Esophagus squamous epithelium (tissue), 5 donors: ENCODE measurements at regions not wholly inside any gene's neighbourhood (a gene's known extent, or its start where the extent isn't known, plus 50 kb on each side); places are given as distances from the start of the nearest gene placed in this dataset.

Experiments
- DNase-seq: peaks from one replicate; lab custom pipeline; 2025; lab: John Stamatoyannopoulos, UW
- H3K27ac ChIP-seq, 4 donors: fragments of 200-600 bp; sonication (generic); one replicate each; pipeline ENCODE4 v1.5.1; 2016 to 2019; ENCODE audit warnings: mild to moderate bottlenecking in 1 of 4
- H3K27me3 ChIP-seq, 4 donors: fragments of 200-600 bp; sonication (generic); 1 replicate in 3 of 4; 2 replicates in 1 of 4; pipeline versions ENCODE4 v1.5.1 to v1.6.0; 2017 to 2021; ENCODE audit warnings: antibody characterized with exemption in 1 of 4
- H3K36me3 ChIP-seq, 3 donors: fragments of 200-600 bp; sonication (generic); one replicate each; pipeline ENCODE4 v1.5.1; 2016 to 2019
- H3K4me1 ChIP-seq, 3 donors: fragments of 200-600 bp; sonication (generic); one replicate each; pipeline ENCODE4 v1.5.1; 2017 to 2019
- H3K4me3 ChIP-seq, 4 donors: fragments of 200-600 bp; sonication (generic); 1 replicate in 3 of 4; 2 replicates in 1 of 4; pipeline ENCODE4 v1.5.1; 2016 to 2019; ENCODE audit warnings: mild to moderate bottlenecking in 2 of 4, moderate library complexity in 1 of 4
- H3K9me3 ChIP-seq, 3 donors: fragments of 200-600 bp; sonication (generic); one replicate each; pipeline ENCODE4 v1.5.1; 2016 to 2019
- POLR2A ChIP-seq, 4 donors: fragments of 450-650 bp; IDR thresholded peaks; one replicate each; pipeline ENCODE4 v1.6.1; 2017; ENCODE audit warnings: antibody characterized with exemption in 4 of 4, mild to moderate bottlenecking in 4 of 4, moderate library complexity in 3 of 4
- WGBS, 2 donors: methylation state at CpG; one replicate each; pipeline ENCODE4 v1.1.5; 2018; 5-methylcytosine and 5-hydroxymethylcytosine counted together
- intact Hi-C: fragments of 100-400 bp; cut with DNase I; formaldehyde crosslinking; loops from one replicate; pipeline ENCODE4 v1.15.0; 2022
- TF ChIP-seq, protein P1 (sequence below), 6 experiments: fragments of 450-650 bp in 4 of 6; fragments of 200-600 bp in 2 of 6; sonication (generic) in 2 of 6; IDR thresholded peaks; one replicate each; pipeline ENCODE4 v1.5.1; 2016 to 2019; ENCODE audit warnings: antibody characterized with exemption in 6 of 6, mild to moderate bottlenecking in 4 of 6, moderate library complexity in 4 of 6
- donor health status: DM: yes; HTN: yes; CAD: no.

DNA sequence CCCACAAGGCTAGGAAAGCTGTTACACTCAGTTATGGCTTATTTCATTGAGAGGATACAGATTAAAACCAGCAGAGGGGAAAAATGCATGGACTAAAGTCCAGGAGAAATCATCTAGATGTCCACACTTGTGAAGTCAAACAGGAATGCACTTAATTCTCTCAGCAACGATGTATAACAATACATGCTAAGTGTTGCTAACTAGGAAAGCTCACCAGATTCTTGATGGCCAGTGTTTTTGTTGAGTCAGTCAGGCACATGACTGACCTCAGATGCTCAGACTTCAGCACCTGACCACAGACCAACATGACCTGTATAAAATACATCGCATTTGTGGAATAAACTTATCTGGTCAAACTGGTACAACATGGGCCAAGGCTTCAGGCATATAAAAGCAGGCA is 470.2 kb upstream of the PRR20A start:
- no peaks in the 10 kb centered on the region for H3K27me3 ChIP-seq
- no peak for DNase-seq
- H3K36me3 ChIP-seq = no peaks in the 10 kb centered on the region
- intact Hi-C loops = no loop called here
- WGBS, 2 donors = 75 to 76% methylated on average over 2 of the region's 2 CpGs
- TF ChIP-seq, protein P1, sequence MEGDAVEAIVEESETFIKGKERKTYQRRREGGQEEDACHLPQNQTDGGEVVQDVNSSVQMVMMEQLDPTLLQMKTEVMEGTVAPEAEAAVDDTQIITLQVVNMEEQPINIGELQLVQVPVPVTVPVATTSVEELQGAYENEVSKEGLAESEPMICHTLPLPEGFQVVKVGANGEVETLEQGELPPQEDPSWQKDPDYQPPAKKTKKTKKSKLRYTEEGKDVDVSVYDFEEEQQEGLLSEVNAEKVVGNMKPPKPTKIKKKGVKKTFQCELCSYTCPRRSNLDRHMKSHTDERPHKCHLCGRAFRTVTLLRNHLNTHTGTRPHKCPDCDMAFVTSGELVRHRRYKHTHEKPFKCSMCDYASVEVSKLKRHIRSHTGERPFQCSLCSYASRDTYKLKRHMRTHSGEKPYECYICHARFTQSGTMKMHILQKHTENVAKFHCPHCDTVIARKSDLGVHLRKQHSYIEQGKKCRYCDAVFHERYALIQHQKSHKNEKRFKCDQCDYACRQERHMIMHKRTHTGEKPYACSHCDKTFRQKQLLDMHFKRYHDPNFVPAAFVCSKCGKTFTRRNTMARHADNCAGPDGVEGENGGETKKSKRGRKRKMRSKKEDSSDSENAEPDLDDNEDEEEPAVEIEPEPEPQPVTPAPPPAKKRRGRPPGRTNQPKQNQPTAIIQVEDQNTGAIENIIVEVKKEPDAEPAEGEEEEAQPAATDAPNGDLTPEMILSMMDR (IDR thresholded peaks at IDR 0.05) = no peak
- no peak for TF ChIP-seq POLR2A (IDR thresholded peaks at IDR 0.05)
- H3K4me3 ChIP-seq = no peak overlapping the region
- no peaks in the 10 kb centered on the region for H3K9me3 ChIP-seq
- no peak overlapping the region for H3K27ac ChIP-seq
- H3K4me1 ChIP-seq = no peaks in the 10 kb centered on the region

DNA sequence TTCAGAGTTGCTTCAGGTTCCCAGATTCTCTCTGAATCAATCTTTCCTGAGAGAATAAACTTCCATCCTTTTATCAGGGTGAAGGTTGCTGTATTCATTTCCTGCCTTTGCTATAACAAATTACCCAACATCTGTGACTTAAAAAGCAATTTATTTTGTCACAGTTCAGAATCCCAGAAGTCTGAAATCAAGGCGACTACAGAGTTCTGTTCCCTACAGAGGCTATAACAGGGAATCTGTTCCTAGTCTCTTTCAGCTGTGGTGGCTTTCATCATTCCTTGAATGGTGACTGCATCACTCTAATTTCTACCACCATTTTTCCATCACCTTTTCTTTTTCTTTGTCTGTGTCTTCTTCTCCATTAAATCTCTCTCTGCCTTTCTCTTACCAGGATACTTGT is 459.3 kb upstream of the PRR20A start:
- Histone ChIP-seq H3K36me3 (no peaks in the 10 kb centered on the region), H3K4me1 (no peaks in the 10 kb centered on the region), H3K4me3 (no peak overlapping the region), H3K9me3 (peaks cover 0 to 3% (median 0%) of the 10 kb centered on the region in 3 donors), H3K27me3 (no peaks in the 10 kb centered on the region), H3K27ac (no peak overlapping the region)
- WGBS, 2 donors = 45 to 59% methylated on average over 1 of the region's 1 CpG
- DNase-seq = no peak
- intact Hi-C loops = no loop called here
- TF ChIP-seq, protein P1 (IDR thresholded peaks at IDR 0.05) = no peak
- TF ChIP-seq POLR2A (IDR thresholded peaks at IDR 0.05) = no peak

DNA sequence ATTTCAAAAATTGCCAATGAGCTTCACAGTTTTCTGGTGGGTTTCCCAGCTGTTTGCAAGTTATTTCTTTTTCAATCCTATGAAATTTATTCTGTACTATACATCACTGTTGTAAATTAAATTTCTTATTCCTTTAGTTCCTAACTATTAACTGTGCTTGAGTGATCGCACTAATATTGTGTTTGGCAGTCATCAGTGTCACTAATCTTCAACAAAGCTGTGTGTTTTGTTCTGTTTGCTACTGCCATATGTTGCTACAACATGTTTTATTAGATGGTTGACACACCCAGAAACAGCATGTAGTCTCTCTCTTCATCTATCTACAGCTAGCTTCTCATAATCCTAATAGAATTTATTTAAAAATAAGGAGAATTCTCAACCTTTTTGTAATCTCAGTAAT is 453.6 kb upstream of the PRR20A start:
- H3K27me3 ChIP-seq = no peaks in the 10 kb centered on the region
- intact Hi-C loops = no loop called here
- H3K4me3 ChIP-seq = no peak overlapping the region
- H3K4me1 ChIP-seq = no peaks in the 10 kb centered on the region
- H3K9me3 ChIP-seq = peaks cover 0 to 4% (median 0%) of the 10 kb centered on the region in 3 donors
- WGBS, 2 donors = 25 to 50% methylated on average over 1 of the region's 1 CpG
- TF ChIP-seq, protein P1 (IDR thresholded peaks at IDR 0.05) = no peak
- TF ChIP-seq POLR2A (IDR thresholded peaks at IDR 0.05) = no peak
- no peaks in the 10 kb centered on the region for H3K36me3 ChIP-seq
- no peak for DNase-seq
- H3K27ac ChIP-seq = no peak overlapping the region

DNA sequence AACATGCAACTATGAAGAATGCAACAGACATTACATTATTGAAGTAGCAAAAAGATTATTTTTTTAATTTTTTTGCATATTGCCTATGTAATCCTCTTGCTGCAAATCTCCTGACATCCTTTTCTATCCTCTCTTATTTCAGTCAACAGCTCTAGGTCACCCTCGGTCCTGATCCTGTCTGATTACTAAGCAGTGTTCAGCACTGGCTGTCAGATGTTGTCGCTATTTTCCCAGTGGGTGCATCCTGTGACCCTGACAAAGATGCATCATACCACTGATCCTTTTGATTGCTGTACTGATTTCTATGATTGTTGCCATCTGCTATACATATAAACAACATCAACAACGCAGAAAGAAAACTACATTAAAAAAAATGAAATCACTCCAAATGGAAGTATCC is 443.7 kb upstream of the PRR20A start:
- Histone ChIP-seq H3K4me1 (no peaks in the 10 kb centered on the region), H3K9me3 (no peaks in the 10 kb centered on the region), H3K4me3 (no peak overlapping the region), H3K27me3 (no peaks in the 10 kb centered on the region), H3K27ac (no peak overlapping the region), H3K36me3 (no peaks in the 10 kb centered on the region)
- intact Hi-C loops = no loop called here
- no peak for DNase-seq
- 57 to 58% methylated on average over 3 of the region's 3 CpGs for WGBS, 2 donors
- TF ChIP-seq, protein P1 (IDR thresholded peaks at IDR 0.05) = no peak
- TF ChIP-seq POLR2A (IDR thresholded peaks at IDR 0.05) = no peak

DNA sequence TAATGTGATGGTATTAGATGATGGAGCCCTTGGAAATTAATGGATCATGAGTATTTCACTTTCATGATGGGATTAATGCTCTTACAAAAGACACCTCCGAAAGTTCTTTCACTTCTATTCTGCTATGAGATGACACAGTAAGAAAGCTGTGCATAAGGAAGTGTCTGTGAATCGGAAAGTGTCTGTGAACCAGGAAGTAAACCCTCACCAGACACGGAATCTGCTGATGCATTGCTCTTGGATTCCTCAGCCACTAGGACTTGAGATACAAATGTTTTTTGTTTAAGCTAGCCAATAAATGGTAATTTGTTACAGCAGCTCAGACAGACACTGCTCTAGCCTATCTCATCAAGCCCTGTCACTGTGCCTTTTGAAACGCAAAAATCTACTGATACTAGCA is 440.4 kb upstream of the PRR20A start:
- intact Hi-C loops = no loop called here

More for the DNA sequence above, 440.4 kb upstream of the PRR20A start:
- no peaks in the 10 kb centered on the region for H3K4me1 ChIP-seq
- H3K36me3 ChIP-seq = no peaks in the 10 kb centered on the region
- TF ChIP-seq, protein P1 (IDR thresholded peaks at IDR 0.05) = no peak
- TF ChIP-seq POLR2A (IDR thresholded peaks at IDR 0.05) = no peak
- H3K27ac ChIP-seq = no peak overlapping the region
- H3K9me3 ChIP-seq = no peaks in the 10 kb centered on the region
- WGBS, 2 donors = 77 to 78% methylated on average over 4 of the region's 4 CpGs
- H3K27me3 ChIP-seq = no peaks in the 10 kb centered on the region
- no peak overlapping the region for H3K4me3 ChIP-seq
- no peak for DNase-seq
